ENCODE measurements at regions not wholly inside any gene's neighbourhood (a gene's known extent, or its start where the extent isn't known, plus 50 kb on each side); places are given as distances from the start of the nearest gene placed in this dataset.

DNA sequence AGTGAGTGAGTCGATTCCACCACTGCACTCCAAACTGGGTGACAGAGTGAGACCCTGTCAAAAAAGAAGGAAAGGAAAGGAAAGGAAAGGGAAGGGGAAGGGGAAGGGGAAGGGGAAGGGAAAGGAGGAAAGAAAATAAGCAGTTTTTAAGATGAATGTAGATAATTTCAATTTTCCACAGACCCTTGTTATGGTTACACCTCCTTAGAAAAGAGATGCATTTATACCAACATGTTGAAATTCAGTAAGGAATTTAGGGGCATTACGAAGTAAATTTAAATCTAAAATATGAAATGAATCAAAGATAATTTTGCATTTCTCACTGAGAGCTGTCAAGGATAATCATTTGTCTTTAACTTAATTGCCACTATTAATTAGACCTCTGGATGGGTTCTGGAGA lies 146.5 kb upstream of the TMC3 start:
- TF ChIP-seq, protein P1, sequence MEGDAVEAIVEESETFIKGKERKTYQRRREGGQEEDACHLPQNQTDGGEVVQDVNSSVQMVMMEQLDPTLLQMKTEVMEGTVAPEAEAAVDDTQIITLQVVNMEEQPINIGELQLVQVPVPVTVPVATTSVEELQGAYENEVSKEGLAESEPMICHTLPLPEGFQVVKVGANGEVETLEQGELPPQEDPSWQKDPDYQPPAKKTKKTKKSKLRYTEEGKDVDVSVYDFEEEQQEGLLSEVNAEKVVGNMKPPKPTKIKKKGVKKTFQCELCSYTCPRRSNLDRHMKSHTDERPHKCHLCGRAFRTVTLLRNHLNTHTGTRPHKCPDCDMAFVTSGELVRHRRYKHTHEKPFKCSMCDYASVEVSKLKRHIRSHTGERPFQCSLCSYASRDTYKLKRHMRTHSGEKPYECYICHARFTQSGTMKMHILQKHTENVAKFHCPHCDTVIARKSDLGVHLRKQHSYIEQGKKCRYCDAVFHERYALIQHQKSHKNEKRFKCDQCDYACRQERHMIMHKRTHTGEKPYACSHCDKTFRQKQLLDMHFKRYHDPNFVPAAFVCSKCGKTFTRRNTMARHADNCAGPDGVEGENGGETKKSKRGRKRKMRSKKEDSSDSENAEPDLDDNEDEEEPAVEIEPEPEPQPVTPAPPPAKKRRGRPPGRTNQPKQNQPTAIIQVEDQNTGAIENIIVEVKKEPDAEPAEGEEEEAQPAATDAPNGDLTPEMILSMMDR (IDR thresholded peaks at IDR 0.05): no peak
- no peak for TF ChIP-seq POLR2A (IDR thresholded peaks at IDR 0.05)
- TF ChIP-seq EP300 (IDR thresholded peaks at IDR 0.05): no peak
